Prostate gland (tissue), 2 donors: ENCODE measurements at regions not wholly inside any gene's neighbourhood (a gene's known extent, or its start where the extent isn't known, plus 50 kb on each side); places are given as distances from the start of the nearest gene placed in this dataset.

Experiments used
- DNase-seq: peaks from one replicate; pipeline ENCODE4 v3.0.0-alpha.2; 2019; ENCODE audit warnings: low spot score
- H3K27ac ChIP-seq, 2 donors: fragments of 200-600 bp; sonication (generic); 2 replicates each; pipeline ENCODE4 v1.5.1; 2017 to 2019
- H3K27me3 ChIP-seq: fragments of 200-600 bp; sonication (generic); replicated peaks from 2 replicates; pipeline ENCODE4 v1.5.1; 2019; ENCODE audit not compliant: insufficient read depth
- H3K36me3 ChIP-seq, 2 donors: fragments of 200-600 bp; sonication (generic); 1 replicate in 1 of 2; 2 replicates in 1 of 2; pipeline versions ENCODE4 v1.5.1 to v1.8.1; 2017 to 2019
- H3K4me1 ChIP-seq: fragments of 200-600 bp; sonication (generic); replicated peaks from 2 replicates; pipeline ENCODE4 v1.5.1; 2019
- H3K4me3 ChIP-seq, 2 donors: fragments of 200-600 bp; sonication (generic); 2 replicates each; pipeline ENCODE4 v1.5.1; 2017 to 2019
- H3K9me3 ChIP-seq: fragments of 200-600 bp; sonication (generic); 2 replicates; pipeline ENCODE4 v1.5.1; 2017
- CTCF ChIP-seq, 4 experiments: fragments of 200-600 bp in 2 of 4; fragments of 450-650 bp in 2 of 4; sonication (generic) in 2 of 4; IDR thresholded peaks; 1 replicate in 3 of 4; 2 replicates in 1 of 4; pipeline ENCODE4 v1.5.1; 2016 to 2019; ENCODE audit warnings: antibody characterized with exemption in 4 of 4, mild to moderate bottlenecking in 2 of 4, moderate library complexity in 2 of 4
- POLR2A ChIP-seq: fragments of 450-650 bp; IDR thresholded peaks from one replicate; pipeline ENCODE4 v1.6.1; 2016; ENCODE audit warnings: antibody characterized with exemption, mild to moderate bottlenecking
- POLR2AphosphoS5 ChIP-seq: sonication (generic); formaldehyde crosslinking; IDR thresholded peaks from one replicate; pipeline ENCODE4 v1.6.1; 2017; ENCODE audit warnings: antibody characterized with exemption
- WGBS: methylation state at CpG from one replicate; pipeline ENCODE4 v1.1.5; 2018; 5-methylcytosine and 5-hydroxymethylcytosine counted together
- intact Hi-C: fragments of 100-400 bp; cut with DNase I; formaldehyde crosslinking; loops from one replicate; pipeline ENCODE4 v1.14.2; 2022

DNA sequence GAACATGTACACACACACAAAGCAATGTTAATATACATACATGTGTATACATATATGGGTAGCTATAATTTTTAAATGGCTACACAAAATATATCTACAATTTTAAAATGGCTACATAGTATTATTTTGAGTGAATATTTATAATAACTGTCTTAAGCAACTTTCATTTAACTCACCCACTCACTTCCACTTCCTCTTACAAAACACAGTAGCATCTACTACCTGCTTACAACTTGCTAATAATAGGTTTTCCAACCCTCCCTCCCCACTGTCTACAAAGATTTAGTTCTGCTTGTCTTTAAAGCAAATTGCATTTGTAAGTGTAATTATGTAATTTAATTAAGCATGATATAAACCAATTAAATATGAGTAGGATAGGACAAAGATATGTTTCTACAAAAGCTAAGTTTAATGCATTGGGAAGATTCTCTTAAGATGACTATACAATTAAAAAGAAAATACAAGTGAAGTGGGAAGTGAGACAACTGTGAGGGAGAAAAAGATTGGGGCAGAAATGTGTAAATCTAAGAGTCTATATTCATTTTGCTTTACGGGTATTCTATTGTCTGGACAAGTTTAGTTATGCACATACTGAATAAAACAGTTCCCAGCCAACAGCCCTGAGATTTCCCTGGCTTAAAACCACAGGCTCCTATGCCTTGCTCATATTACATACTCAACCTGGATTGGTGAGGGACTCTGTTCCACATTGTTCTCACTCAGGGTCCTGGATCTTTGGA lies 583.1 kb downstream of the EFNB2 start:
- H3K9me3 ChIP-seq = no peaks in the 10 kb centered on the region
- H3K27me3 ChIP-seq = no peaks in the 10 kb centered on the region
- H3K4me1 ChIP-seq = no peaks in the 10 kb centered on the region
- H3K27ac ChIP-seq = no peak overlapping the region
- no peaks in the 10 kb centered on the region for H3K36me3 ChIP-seq
- TF ChIP-seq CTCF (IDR thresholded peaks at IDR 0.05) (no peak), POLR2A (no peak), POLR2AphosphoS5 (no peak)
- no peak for DNase-seq
- intact Hi-C loops = no loop called here
- no peak overlapping the region for H3K4me3 ChIP-seq
- WGBS = 67% methylated on average over 1 of the region's 1 CpG

GRCh38 chr13:105948143-105948542 lies 587.3 kb downstream of the EFNB2 start:
- no peaks in the 10 kb centered on the region for H3K4me1 ChIP-seq
- no peak overlapping the region for H3K4me3 ChIP-seq
- WGBS = 87% methylated on average over 3 of the region's 3 CpGs
- no peak overlapping the region for H3K27ac ChIP-seq
- H3K9me3 ChIP-seq = no peaks in the 10 kb centered on the region
- intact Hi-C loops = no loop called here
- TF ChIP-seq POLR2A (no peak), CTCF (IDR thresholded peaks at IDR 0.05) (no peak), POLR2AphosphoS5 (no peak)
- no peak for DNase-seq
- no peaks in the 10 kb centered on the region for H3K36me3 ChIP-seq
- H3K27me3 ChIP-seq = no peaks in the 10 kb centered on the region

- H3K9me3 ChIP-seq = no peaks in the 10 kb centered on the region
- no peak for DNase-seq
- H3K36me3 ChIP-seq = no peaks in the 10 kb centered on the region
- H3K27ac ChIP-seq = no peak overlapping the region
- H3K4me3 ChIP-seq = no peak overlapping the region
- H3K27me3 ChIP-seq = no peaks in the 10 kb centered on the region
- intact Hi-C loops = no loop called here
- WGBS = 97% methylated on average over 1 of the region's 1 CpG
- TF ChIP-seq POLR2A (no peak), CTCF (IDR thresholded peaks at IDR 0.05) (no peak), POLR2AphosphoS5 (no peak)
- H3K4me1 ChIP-seq = no peaks in the 10 kb centered on the region
Measured at GRCh38 chr13:105940882-105941281, 594.6 kb downstream of the EFNB2 start.

DNA sequence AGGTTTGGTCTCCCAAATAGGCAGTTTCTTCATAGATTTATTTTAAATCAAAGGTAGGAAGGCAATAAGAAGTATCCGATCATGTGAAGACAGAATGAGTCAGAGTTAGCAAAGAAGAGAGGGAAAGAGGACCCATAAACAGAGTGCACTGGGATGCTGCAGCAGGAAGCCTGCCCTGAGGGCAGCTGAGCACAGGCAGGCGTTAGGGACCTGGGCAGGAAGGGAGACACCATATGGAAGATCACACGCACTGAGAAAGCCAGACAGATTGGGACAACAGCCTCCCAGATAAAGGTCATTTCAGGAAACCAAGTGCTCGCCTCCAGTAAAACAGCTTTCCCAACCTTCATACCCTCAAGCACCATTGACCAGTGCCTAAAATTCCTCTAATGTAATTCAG lies 598.0 kb downstream of the EFNB2 start:
- Histone ChIP-seq H3K9me3 (no peaks in the 10 kb centered on the region), H3K4me1 (no peaks in the 10 kb centered on the region), H3K36me3 (no peaks in the 10 kb centered on the region), H3K27ac (no peak overlapping the region), H3K27me3 (no peaks in the 10 kb centered on the region), H3K4me3 (no peak overlapping the region)
- TF ChIP-seq POLR2A = no peak
- DNase-seq = no peak
- intact Hi-C loops = no loop called here
- 75% methylated on average over 4 of the region's 4 CpGs for WGBS

GRCh38 chr13:105936816-105937215 lies 598.6 kb downstream of the EFNB2 start:
- Histone ChIP-seq H3K27ac (no peak overlapping the region), H3K4me1 (no peaks in the 10 kb centered on the region), H3K27me3 (no peaks in the 10 kb centered on the region), H3K4me3 (no peak overlapping the region), H3K9me3 (no peaks in the 10 kb centered on the region), H3K36me3 (no peaks in the 10 kb centered on the region)
- intact Hi-C loops = no loop called here
- TF ChIP-seq POLR2A (no peak), POLR2AphosphoS5 (no peak), CTCF (IDR thresholded peaks at IDR 0.05) (no peak)
- WGBS = 88% methylated on average over 5 of the region's 5 CpGs
- DNase-seq = no peak
